OCI-LY1 (cell line): ENCODE measurements at regions not wholly inside any gene's neighbourhood (a gene's known extent, or its start where the extent isn't known, plus 50 kb on each side); places are given as distances from the start of the nearest gene placed in this dataset.

ENCODE experiments used
- EZH2 ChIP-seq: fragments of 200-600 bp; sonication (generic), shearing (Covaris generic); IDR thresholded peaks from 2 replicates; pipeline ENCODE4 v1.8.0; 2017; ENCODE audit warnings: borderline replicate concordance, mixed run types, mild to moderate bottlenecking, antibody characterized with exemption, low read length, moderate library complexity, mixed read lengths
- TF ChIP-seq, protein P1 (sequence below): fragments of 200-600 bp; sonication (generic), shearing (Covaris generic); IDR thresholded peaks from 2 replicates; pipeline ENCODE4 v1.5.1; 2017; ENCODE audit warnings: mild to moderate bottlenecking, antibody characterized with exemption, low read length, moderate library complexity, mixed read lengths

DNA sequence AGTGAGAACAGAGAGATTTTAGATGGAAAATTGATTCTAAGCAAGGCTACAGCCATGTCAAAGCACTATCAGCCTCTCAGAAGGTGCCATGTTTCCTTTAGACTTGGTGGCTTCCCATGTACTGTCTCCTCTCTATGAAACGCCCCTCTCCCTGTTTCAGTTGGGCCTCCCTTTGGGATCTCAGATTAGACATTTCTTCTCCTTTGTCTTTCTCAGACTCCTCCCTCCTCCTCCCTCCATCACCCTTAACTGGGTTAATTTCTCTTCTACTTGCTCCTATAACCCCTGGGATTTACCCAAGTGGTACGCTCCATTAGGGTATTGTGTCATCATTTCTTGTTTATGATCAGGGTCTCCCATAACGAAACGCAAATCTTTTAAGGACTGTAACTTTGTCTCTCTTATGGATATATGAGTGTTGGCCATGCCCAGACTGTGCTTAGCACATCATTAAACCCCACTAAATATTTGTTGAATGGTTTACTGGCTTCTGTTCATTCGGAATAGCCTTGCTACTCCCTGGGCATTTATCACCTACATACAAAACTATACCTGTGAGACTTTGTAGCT lies 106.8 kb downstream of the FAM9B start:
- TF ChIP-seq, protein P1, sequence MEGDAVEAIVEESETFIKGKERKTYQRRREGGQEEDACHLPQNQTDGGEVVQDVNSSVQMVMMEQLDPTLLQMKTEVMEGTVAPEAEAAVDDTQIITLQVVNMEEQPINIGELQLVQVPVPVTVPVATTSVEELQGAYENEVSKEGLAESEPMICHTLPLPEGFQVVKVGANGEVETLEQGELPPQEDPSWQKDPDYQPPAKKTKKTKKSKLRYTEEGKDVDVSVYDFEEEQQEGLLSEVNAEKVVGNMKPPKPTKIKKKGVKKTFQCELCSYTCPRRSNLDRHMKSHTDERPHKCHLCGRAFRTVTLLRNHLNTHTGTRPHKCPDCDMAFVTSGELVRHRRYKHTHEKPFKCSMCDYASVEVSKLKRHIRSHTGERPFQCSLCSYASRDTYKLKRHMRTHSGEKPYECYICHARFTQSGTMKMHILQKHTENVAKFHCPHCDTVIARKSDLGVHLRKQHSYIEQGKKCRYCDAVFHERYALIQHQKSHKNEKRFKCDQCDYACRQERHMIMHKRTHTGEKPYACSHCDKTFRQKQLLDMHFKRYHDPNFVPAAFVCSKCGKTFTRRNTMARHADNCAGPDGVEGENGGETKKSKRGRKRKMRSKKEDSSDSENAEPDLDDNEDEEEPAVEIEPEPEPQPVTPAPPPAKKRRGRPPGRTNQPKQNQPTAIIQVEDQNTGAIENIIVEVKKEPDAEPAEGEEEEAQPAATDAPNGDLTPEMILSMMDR: no peak
- TF ChIP-seq EZH2: no peak
